BE2C (cell line): ENCODE measurements at regions not wholly inside any gene's neighbourhood (a gene's known extent, or its start where the extent isn't known, plus 50 kb on each side); places are given as distances from the start of the nearest gene placed in this dataset.

ENCODE experiments used
- DNase-seq: peaks from one replicate; pipeline ENCODE4 v3.0.0-alpha.2; 2020
- H3K27me3 ChIP-seq: fragments of 250-450 bp; sonication (Bioruptor Pico); 2 replicates; pipeline ENCODE4 v1.5.1; 2020; ENCODE audit warnings: mild to moderate bottlenecking
- H3K36me3 ChIP-seq: fragments of 250-450 bp; sonication (Bioruptor Pico); 2 replicates; pipeline ENCODE4 v1.5.1; 2020; ENCODE audit warnings: mild to moderate bottlenecking
- H3K4me1 ChIP-seq: fragments of 250-450 bp; sonication (Bioruptor Pico); 2 replicates; pipeline ENCODE4 v1.5.1; 2020
- H3K4me3 ChIP-seq: 2 replicates; pipeline ENCODE4 v1.5.1; 2011; ENCODE audit warnings: low read depth, low read length
- H3K9me3 ChIP-seq: fragments of 250-450 bp; sonication (Bioruptor Pico); 2 replicates; pipeline ENCODE4 v1.5.1; 2020
- TF ChIP-seq, protein P1 (sequence below): IDR thresholded peaks from 2 replicates; pipeline ENCODE4 v1.5.1; 2012; ENCODE audit warnings: mild to moderate bottlenecking, low read depth, low read length

DNA sequence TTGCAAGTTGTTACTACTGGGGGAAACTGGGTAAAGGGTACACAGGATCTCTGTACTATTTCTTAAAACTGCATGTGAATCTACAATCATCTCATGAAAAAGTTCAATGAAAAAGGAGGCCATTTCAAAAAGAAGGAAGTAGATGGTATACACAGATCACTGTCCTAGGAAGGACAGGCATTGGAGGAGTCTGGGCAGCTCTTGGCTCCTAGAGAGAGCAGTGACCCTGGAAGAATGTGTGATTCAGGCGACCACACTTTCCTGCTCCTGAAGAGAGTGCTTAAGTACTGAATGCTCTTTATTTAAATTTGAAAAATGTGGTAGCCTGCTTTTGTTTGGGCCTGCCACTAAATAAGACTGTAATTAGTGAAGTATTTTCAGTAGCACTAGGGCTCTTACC lies 318.1 kb upstream of the CASK start:
- TF ChIP-seq, protein P1, sequence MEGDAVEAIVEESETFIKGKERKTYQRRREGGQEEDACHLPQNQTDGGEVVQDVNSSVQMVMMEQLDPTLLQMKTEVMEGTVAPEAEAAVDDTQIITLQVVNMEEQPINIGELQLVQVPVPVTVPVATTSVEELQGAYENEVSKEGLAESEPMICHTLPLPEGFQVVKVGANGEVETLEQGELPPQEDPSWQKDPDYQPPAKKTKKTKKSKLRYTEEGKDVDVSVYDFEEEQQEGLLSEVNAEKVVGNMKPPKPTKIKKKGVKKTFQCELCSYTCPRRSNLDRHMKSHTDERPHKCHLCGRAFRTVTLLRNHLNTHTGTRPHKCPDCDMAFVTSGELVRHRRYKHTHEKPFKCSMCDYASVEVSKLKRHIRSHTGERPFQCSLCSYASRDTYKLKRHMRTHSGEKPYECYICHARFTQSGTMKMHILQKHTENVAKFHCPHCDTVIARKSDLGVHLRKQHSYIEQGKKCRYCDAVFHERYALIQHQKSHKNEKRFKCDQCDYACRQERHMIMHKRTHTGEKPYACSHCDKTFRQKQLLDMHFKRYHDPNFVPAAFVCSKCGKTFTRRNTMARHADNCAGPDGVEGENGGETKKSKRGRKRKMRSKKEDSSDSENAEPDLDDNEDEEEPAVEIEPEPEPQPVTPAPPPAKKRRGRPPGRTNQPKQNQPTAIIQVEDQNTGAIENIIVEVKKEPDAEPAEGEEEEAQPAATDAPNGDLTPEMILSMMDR = no peak
- no peaks in the 10 kb centered on the region for H3K36me3 ChIP-seq
- H3K9me3 ChIP-seq = no peaks in the 10 kb centered on the region
- H3K4me1 ChIP-seq = no peaks in the 10 kb centered on the region
- H3K4me3 ChIP-seq = no peak overlapping the region
- DNase-seq = no peak
- no peaks in the 10 kb centered on the region for H3K27me3 ChIP-seq

DNA sequence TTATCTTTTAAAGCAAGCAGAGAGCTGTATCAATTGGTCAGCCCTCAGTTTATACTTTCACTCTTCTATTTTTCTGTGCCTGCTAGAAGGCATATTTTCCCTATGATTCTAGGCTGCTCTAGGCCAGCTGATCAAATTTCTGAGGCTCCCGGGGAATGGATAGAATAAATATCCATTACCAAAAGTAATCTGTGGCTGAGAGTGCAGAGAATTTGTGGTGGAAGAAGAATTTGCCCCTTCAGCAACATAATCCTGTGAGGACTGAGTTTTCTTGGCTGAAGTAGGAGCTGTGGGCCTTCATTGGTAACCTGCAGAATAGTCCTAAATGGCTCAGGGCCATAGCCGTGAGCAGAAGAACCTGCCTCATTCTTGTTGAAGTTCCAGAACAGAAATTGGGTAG lies 314.6 kb upstream of the CASK start:
- no peaks in the 10 kb centered on the region for H3K9me3 ChIP-seq
- no peaks in the 10 kb centered on the region for H3K36me3 ChIP-seq
- H3K27me3 ChIP-seq = no peaks in the 10 kb centered on the region
- no peak overlapping the region for H3K4me3 ChIP-seq
- no peak for DNase-seq
- no peaks in the 10 kb centered on the region for H3K4me1 ChIP-seq
- TF ChIP-seq, protein P1 = no peak

DNA sequence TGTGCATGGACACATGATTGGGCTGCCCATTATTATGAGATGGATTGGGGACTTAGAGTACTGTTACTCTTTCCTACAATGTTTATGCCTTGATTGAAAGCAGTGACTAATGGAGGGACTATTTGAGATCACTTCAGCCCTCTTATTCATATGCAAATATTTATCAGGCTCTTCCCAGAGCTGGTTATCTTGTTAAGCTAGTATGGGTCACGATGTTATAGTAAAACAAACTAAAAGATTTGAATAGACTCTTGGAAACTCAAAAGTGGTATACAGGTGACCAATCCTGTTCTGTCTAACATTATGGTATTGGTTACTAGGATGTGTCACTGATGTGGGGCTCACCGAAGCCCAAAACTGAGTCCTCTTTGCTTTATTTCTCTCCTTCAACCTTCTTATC lies 306.2 kb upstream of the CASK start:
- Histone ChIP-seq H3K9me3 (no peaks in the 10 kb centered on the region), H3K27me3 (no peaks in the 10 kb centered on the region), H3K4me3 (no peak overlapping the region), H3K4me1 (no peaks in the 10 kb centered on the region), H3K36me3 (no peaks in the 10 kb centered on the region)
- TF ChIP-seq, protein P1 = no peak
- no peak for DNase-seq

DNA sequence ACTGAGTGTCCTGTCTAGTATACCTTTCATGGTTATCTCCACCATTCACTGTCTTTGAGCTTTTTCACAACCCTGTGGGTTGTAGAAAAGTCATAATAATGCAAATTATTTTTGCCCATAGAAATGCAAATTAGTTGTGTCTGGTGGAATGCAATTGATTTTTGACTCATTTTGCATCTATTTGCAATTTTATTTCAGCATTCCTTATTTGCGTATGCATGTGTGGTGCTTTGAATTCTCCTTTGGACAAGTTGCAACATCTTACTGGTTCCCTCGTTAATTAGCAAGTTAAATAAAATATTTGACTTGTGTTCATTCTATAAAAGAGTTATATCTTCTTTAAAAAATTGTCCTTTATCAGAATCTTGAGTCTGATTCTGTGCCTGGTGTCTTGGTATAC lies 297.3 kb upstream of the CASK start:
- no peak for DNase-seq
- no peaks in the 10 kb centered on the region for H3K27me3 ChIP-seq
- TF ChIP-seq, protein P1 = no peak

DNA sequence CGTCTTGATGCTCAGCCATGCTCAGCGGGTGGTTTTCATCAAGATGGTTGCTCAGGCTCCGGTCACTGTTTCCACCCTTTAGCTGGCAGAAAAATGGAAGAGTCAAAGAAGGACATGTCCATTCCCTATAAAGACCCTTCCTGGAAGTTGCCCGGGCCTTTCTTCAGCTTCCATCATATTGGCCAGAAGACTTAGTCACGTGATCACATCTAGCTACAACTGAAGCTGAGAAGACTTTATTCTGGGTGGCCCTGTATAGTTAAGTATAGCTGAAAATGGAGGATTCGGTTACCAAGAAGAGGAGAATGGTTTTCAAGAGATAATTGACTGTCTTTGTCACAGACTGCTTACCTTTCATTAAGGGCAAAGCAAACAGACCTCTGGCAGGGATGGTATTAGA lies 296.7 kb upstream of the CASK start:
- Histone ChIP-seq H3K27me3 (no peaks in the 10 kb centered on the region), H3K9me3 (no peaks in the 10 kb centered on the region), H3K4me1 (no peaks in the 10 kb centered on the region), H3K4me3 (no peak overlapping the region), H3K36me3 (no peaks in the 10 kb centered on the region)
- TF ChIP-seq, protein P1 = no peak
- no peak for DNase-seq

More for the DNA sequence above, 297.3 kb upstream of the CASK start:
- Histone ChIP-seq H3K9me3 (no peaks in the 10 kb centered on the region), H3K4me1 (no peaks in the 10 kb centered on the region), H3K4me3 (no peak overlapping the region), H3K36me3 (no peaks in the 10 kb centered on the region)

DNA sequence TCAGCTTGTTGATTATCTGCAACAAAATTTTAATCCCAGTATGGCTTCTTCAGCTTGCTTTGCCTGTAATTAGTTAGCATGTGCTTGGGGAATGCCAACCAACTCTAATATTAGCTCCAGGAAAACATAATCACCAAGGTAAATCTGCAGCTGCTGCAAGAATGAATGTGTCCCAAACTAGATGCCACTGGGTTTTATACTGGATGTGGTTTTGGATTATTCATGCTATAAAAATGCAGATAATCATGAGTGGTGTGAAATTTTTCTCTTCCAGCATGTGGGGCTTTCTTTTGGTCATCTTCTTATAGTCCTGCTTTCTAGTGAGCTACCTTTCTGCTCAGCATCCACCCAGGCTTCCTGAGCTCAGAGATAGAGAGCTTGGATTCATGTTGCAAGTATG lies 295.9 kb upstream of the CASK start:
- Histone ChIP-seq H3K27me3 (no peaks in the 10 kb centered on the region), H3K4me3 (no peak overlapping the region), H3K9me3 (no peaks in the 10 kb centered on the region), H3K36me3 (no peaks in the 10 kb centered on the region), H3K4me1 (no peaks in the 10 kb centered on the region)
- TF ChIP-seq, protein P1 = no peak
- no peak for DNase-seq
